ENCODE measurements at regions not wholly inside any gene's neighbourhood (a gene's known extent, or its start where the extent isn't known, plus 50 kb on each side); places are given as distances from the start of the nearest gene placed in this dataset.

GRCh38 chr12:90069711-90070110, 361.1 kb upstream of the ATP2B1 start:
- POLR2A ChIA-PET = no interaction called here
- Histone ChIP-seq H3K36me3 (ENCODE audit: control insufficient read depth, insufficient read depth, low read length) (no peaks in the 10 kb centered on the region), H3K27me3 (ENCODE audit: control insufficient read depth, insufficient read depth, low read length) (no peaks in the 10 kb centered on the region), H3K4me3 (ENCODE audit: low read depth, low read length) (no peak overlapping the region)
- no peak for TF ChIP-seq CTCF (IDR thresholded peaks at IDR 0.05; ENCODE audit: insufficient read depth, low read depth, low read length)
- no peak for DNase-seq (ENCODE audit: low read depth)
- CTCF ChIA-PET = no interaction called here

DNA sequence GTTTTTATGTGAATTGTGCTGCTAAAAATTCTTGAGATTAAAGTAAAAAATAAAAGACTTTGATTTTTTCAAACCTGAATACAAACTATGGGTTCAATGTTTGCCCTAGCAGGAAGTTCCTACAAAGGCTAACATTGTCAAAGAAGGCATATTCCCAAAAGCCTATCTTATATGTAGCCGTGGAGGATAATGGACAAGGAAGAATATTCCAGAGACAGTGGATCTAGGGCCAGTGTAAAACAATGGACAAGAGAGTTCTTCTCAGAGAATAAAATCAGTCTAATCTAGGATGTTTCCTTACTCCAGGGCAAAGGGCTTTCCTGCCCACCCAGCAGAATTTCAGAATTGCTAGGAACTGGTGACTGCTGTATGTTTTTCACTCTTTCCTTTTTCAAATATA, 359.2 kb upstream of the ATP2B1 start:
- CTCF ChIA-PET = interaction anchor here (0.8 kb wide), 1 partner anchor 35 kb away, joined by 3 read pairs; no protein-coding TSS in a partner anchor
- TF ChIP-seq CTCF (IDR thresholded peaks at IDR 0.05; ENCODE audit: insufficient read depth, low read depth, low read length) = no peak
- DNase-seq (ENCODE audit: low read depth) = no peak
- Histone ChIP-seq H3K27me3 (ENCODE audit: control insufficient read depth, insufficient read depth, low read length) (no peaks in the 10 kb centered on the region), H3K4me3 (ENCODE audit: low read depth, low read length) (no peak overlapping the region), H3K36me3 (ENCODE audit: control insufficient read depth, insufficient read depth, low read length) (no peaks in the 10 kb centered on the region)
- POLR2A ChIA-PET = interaction anchor here (0.6 kb wide), 2 partner anchors 75 to 123 kb away, joined by 4 to 8 read pairs; no protein-coding TSS in a partner anchor

GRCh38 chr12:90064852-90065801, 356.5 kb upstream of the ATP2B1 start:
- CTCF ChIA-PET = interaction anchor here (0.5 to 0.6 kb wide), 2 partner anchors 45 to 1195 kb away, joined by 3 read pairs; no protein-coding TSS in a partner anchor
- TF ChIP-seq CTCF (IDR thresholded peaks at IDR 0.05; ENCODE audit: insufficient read depth, low read depth, low read length) = no peak
- Histone ChIP-seq H3K4me3 (ENCODE audit: low read depth, low read length) (no peak overlapping the region), H3K27me3 (ENCODE audit: control insufficient read depth, insufficient read depth, low read length) (no peaks in the 10 kb centered on the region), H3K36me3 (ENCODE audit: control insufficient read depth, insufficient read depth, low read length) (no peaks in the 10 kb centered on the region)
- no peak for DNase-seq (ENCODE audit: low read depth)
- POLR2A ChIA-PET = no interaction called here

- CTCF ChIA-PET = no interaction called here
- no peak overlapping the region for H3K4me3 ChIP-seq (ENCODE audit: low read depth, low read length)
- no peaks in the 10 kb centered on the region for H3K27me3 ChIP-seq (ENCODE audit: control insufficient read depth, insufficient read depth, low read length)
- TF ChIP-seq CTCF (IDR thresholded peaks at IDR 0.05; ENCODE audit: insufficient read depth, low read depth, low read length) = no peak
- DNase-seq (ENCODE audit: low read depth) = no peak
- no peaks in the 10 kb centered on the region for H3K36me3 ChIP-seq (ENCODE audit: control insufficient read depth, insufficient read depth, low read length)
- POLR2A ChIA-PET = no interaction called here
These were observed 354.2 kb upstream of the ATP2B1 start for GRCh38 chr12:90062799-90063198.

- Histone ChIP-seq H3K36me3 (ENCODE audit: control insufficient read depth, insufficient read depth, low read length) (no peaks in the 10 kb centered on the region), H3K27me3 (ENCODE audit: control insufficient read depth, insufficient read depth, low read length) (no peaks in the 10 kb centered on the region), H3K4me3 (ENCODE audit: low read depth, low read length) (no peak overlapping the region)
- no peak for TF ChIP-seq CTCF (IDR thresholded peaks at IDR 0.05; ENCODE audit: insufficient read depth, low read depth, low read length)
- ChIA-PET POLR2A (no interaction called here), CTCF (no interaction called here)
- DNase-seq (ENCODE audit: low read depth) = no peak
These were observed 353.2 kb upstream of the ATP2B1 start for GRCh38 chr12:90061809-90062208.

All from BJ (cell line).